DOHH2 (cell line): ENCODE measurements at regions not wholly inside any gene's neighbourhood (a gene's known extent, or its start where the extent isn't known, plus 50 kb on each side); places are given as distances from the start of the nearest gene placed in this dataset.

ENCODE experiments used
- H3F3A ChIP-seq: fragments of 200-600 bp; sonication (generic), shearing (Covaris generic); 2 replicates; pipeline ENCODE4 v1.6.0; 2016; ENCODE audit warnings: antibody characterized with exemption, mild to moderate bottlenecking; ENCODE audit not compliant: control insufficient read depth, insufficient read depth
- H3K27ac ChIP-seq: fragments of 200-600 bp; sonication (generic); 2 replicates; pipeline ENCODE4 v1.5.1; 2014; ENCODE audit warnings: low read depth, mild to moderate bottlenecking, low read length, moderate library complexity
- H3K27me3 ChIP-seq: fragments of 200-600 bp; sonication (generic); 2 replicates; pipeline ENCODE4 v1.6.1; 2014; ENCODE audit warnings: mild to moderate bottlenecking, low read length, mixed read lengths; ENCODE audit not compliant: control insufficient read depth
- H3K36me3 ChIP-seq: fragments of 200-600 bp; sonication (generic); 2 replicates; pipeline ENCODE4 v1.6.1; 2014; ENCODE audit warnings: mild to moderate bottlenecking, low read length, moderate library complexity, mixed read lengths; ENCODE audit not compliant: control insufficient read depth
- H3K4me1 ChIP-seq: fragments of 200-600 bp; sonication (generic); 2 replicates; pipeline ENCODE4 v1.6.1; 2014; ENCODE audit warnings: mild to moderate bottlenecking, low read length, mixed read lengths; ENCODE audit not compliant: control insufficient read depth
- H3K4me2 ChIP-seq: fragments of 200-600 bp; sonication (generic); 2 replicates; pipeline ENCODE4 v1.6.0; 2014; ENCODE audit warnings: mild to moderate bottlenecking, low read length, moderate library complexity
- H3K4me3 ChIP-seq: fragments of 200-600 bp; sonication (generic); 2 replicates; pipeline ENCODE4 v1.5.1; 2014; ENCODE audit warnings: mild to moderate bottlenecking, low read length, mixed read lengths
- H3K79me2 ChIP-seq: fragments of 200-600 bp; sonication (generic); 2 replicates; pipeline ENCODE4 v1.6.1; 2014; ENCODE audit warnings: mild to moderate bottlenecking, low read length, mixed read lengths; ENCODE audit not compliant: control insufficient read depth
- H3K9me2 ChIP-seq: fragments of 200-600 bp; sonication (generic); replicated peaks from 2 replicates; pipeline ENCODE4 v1.6.1; 2014; ENCODE audit warnings: mild to moderate bottlenecking, low read length, mixed read lengths; ENCODE audit not compliant: control insufficient read depth
- H3K9me3 ChIP-seq: fragments of 200-600 bp; sonication (generic); 2 replicates; pipeline ENCODE4 v1.6.1; 2014; ENCODE audit warnings: antibody characterized with exemption, low read length, mixed read lengths; ENCODE audit not compliant: control insufficient read depth, insufficient read depth
- H4K20me1 ChIP-seq: fragments of 200-600 bp; sonication (generic); 2 replicates; pipeline ENCODE4 v1.6.0; 2014; ENCODE audit warnings: low read depth, mild to moderate bottlenecking, antibody characterized with exemption, low read length, moderate library complexity; ENCODE audit not compliant: control insufficient read depth, insufficient read depth
- EZH2phosphoT487 ChIP-seq: fragments of 200-600 bp; sonication (generic); IDR thresholded peaks from 2 replicates; pipeline ENCODE4 v1.6.1; 2017; ENCODE audit warnings: borderline replicate concordance, mild to moderate bottlenecking, antibody characterized with exemption, low read length, moderate library complexity, mixed read lengths
- TF ChIP-seq, protein P1 (sequence below): fragments of 200-600 bp; sonication (generic); IDR thresholded peaks from one replicate; pipeline ENCODE4 v1.5.1; 2014; ENCODE audit warnings: antibody characterized with exemption, mild to moderate bottlenecking, low read depth, low read length; ENCODE audit not compliant: poor library complexity, severe bottlenecking

DNA sequence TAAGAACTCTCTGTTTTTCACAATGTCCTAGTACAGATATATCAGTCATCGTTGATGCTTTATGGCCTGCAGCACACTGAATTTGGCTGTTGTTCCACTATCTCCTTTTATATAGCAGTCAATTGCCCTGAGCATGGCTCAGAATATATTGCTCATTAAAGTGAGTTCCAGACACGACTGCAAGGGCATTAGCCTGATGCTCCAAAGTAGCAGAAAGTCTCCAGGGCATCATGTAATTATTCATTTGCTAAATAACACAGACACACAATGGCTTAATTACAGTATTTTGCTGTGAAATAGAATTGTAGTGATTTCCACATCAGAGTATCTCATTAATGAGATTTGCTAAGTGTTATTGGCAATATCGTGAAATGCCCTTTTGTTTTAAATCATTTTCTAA, 1167.5 kb downstream of the AACS start:
- H3K4me1 ChIP-seq, result no peaks in the 10 kb centered on the region
- no peaks in the 10 kb centered on the region for H3K9me3 ChIP-seq
- no peak for TF ChIP-seq EZH2phosphoT487
- TF ChIP-seq, protein P1, sequence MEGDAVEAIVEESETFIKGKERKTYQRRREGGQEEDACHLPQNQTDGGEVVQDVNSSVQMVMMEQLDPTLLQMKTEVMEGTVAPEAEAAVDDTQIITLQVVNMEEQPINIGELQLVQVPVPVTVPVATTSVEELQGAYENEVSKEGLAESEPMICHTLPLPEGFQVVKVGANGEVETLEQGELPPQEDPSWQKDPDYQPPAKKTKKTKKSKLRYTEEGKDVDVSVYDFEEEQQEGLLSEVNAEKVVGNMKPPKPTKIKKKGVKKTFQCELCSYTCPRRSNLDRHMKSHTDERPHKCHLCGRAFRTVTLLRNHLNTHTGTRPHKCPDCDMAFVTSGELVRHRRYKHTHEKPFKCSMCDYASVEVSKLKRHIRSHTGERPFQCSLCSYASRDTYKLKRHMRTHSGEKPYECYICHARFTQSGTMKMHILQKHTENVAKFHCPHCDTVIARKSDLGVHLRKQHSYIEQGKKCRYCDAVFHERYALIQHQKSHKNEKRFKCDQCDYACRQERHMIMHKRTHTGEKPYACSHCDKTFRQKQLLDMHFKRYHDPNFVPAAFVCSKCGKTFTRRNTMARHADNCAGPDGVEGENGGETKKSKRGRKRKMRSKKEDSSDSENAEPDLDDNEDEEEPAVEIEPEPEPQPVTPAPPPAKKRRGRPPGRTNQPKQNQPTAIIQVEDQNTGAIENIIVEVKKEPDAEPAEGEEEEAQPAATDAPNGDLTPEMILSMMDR, result no peak
- H3K79me2 ChIP-seq, result no peaks in the 10 kb centered on the region
- H3K4me2 ChIP-seq, result no peak overlapping the region
- H3K27ac ChIP-seq, result no peak overlapping the region
- no peaks in the 10 kb centered on the region for H4K20me1 ChIP-seq
- H3K27me3 ChIP-seq, result no peaks in the 10 kb centered on the region
- H3K36me3 ChIP-seq, result no peaks in the 10 kb centered on the region
- H3F3A ChIP-seq, result no peaks in the 10 kb centered on the region
- H3K9me2 ChIP-seq, result no peaks in the 10 kb centered on the region
- no peak overlapping the region for H3K4me3 ChIP-seq

DNA sequence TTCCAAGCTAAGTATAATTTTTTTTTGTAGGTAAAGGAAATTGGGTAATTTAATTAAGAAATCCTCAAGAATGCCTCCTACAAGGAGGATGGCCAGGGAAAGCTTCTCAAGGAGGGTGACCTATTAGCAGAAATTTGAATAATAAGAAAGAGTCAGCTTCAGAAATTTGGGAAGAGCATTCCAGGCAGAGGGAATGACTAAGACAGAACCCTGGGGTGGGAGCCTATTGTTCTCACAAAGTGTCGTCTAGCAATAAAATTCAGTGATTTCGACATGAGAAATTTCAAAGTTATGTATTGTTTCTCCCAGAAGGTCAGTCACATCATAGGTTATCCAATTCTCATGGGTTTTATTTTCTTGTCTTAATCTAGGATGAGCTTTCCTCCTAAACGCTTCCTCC, 1168.4 kb downstream of the AACS start:
- Histone ChIP-seq H3K27me3 (no peaks in the 10 kb centered on the region), H3K79me2 (no peaks in the 10 kb centered on the region), H3K9me3 (no peaks in the 10 kb centered on the region), H3K4me2 (no peak overlapping the region), H3K36me3 (no peaks in the 10 kb centered on the region), H3K4me3 (no peak overlapping the region), H3K4me1 (no peaks in the 10 kb centered on the region), H4K20me1 (no peaks in the 10 kb centered on the region), H3K9me2 (no peaks in the 10 kb centered on the region), H3F3A (no peaks in the 10 kb centered on the region), H3K27ac (no peak overlapping the region)
- TF ChIP-seq EZH2phosphoT487, result no peak
- TF ChIP-seq, protein P1, result no peak

DNA sequence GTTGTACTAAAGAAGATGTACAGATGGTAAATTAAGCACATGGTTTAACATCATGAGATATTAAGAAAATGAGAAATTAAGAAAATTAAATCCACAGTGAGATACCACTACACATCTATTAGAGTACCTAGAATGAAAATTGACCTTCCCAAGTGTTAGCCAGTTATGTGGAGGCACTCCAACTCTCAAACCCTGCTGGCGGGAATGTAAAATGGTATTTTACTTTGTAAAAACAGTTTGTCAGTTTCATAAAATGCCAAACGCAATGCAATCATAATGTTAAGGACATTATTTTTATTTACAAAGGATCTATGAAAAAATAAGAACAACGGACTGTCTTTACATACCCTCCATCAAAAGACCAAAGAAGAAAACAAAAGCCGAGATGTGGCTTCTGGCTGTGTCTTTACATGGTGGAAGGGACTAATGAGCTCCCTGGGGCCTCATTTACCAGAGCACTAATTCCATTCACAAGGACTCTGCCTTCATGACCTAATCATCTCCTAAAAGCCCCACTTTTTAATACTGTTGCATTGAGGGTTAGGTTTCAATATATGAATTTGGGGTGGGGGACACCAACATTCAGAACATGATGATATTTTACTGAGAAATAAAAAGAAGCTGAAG, 1178.7 kb downstream of the AACS start:
- H3K9me2 ChIP-seq, result no peaks in the 10 kb centered on the region
- H3K4me2 ChIP-seq, result no peak overlapping the region
- no peaks in the 10 kb centered on the region for H4K20me1 ChIP-seq
- H3F3A ChIP-seq, result no peaks in the 10 kb centered on the region
- H3K36me3 ChIP-seq, result no peaks in the 10 kb centered on the region
- no peaks in the 10 kb centered on the region for H3K79me2 ChIP-seq
- no peaks in the 10 kb centered on the region for H3K4me1 ChIP-seq
- H3K27ac ChIP-seq, result no peak overlapping the region
- no peak for TF ChIP-seq EZH2phosphoT487
- TF ChIP-seq, protein P1, result no peak
- no peak overlapping the region for H3K4me3 ChIP-seq
- no peaks in the 10 kb centered on the region for H3K27me3 ChIP-seq
- 0 out of 2 replicates have a peak, but pooled peaks cover 1% of the 10 kb centered on the region for H3K9me3 ChIP-seq
